ENCODE measurements at regions not wholly inside any gene's neighbourhood (a gene's known extent, or its start where the extent isn't known, plus 50 kb on each side); places are given as distances from the start of the nearest gene placed in this dataset.
"Not testable (repeated sequence)": the region's sequence is repeated elsewhere in the genome, so short reads cannot be mapped to it uniquely, and the experiment has no call there.

DNA sequence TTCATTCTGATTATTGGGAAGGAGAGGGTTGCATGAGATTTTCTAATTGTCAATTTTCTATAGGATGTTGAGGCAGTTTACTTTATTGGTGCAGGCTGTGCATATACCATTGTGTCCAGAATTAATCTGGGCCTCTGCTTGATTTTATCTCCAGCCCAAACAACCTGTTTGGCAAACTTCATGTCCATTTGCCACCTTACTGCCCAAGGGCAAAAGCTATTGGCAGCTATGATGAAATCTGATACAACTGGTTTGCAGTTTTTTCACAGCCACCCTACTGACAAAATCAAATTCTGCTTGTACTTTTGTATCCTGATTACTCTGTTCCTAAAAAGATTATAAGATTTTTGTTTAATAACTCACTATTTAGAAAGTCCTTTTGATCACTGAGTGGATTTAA is 789.2 kb upstream of the FBXO33 start:
- Histone ChIP-seq H3K4me3 (no peak overlapping the region), H3K9me3 (no peaks in the 10 kb centered on the region), H3K27ac (no peak overlapping the region), H3K27me3 (no peaks in the 10 kb centered on the region), H3K36me3 (no peaks in the 10 kb centered on the region), H3K4me1 (no peaks in the 10 kb centered on the region)
- intact Hi-C loops (cut with DNase I): no loop called here
- FAIRE-seq (no peak), ATAC-seq (no peak), DNase-seq (no peak)
- TF ChIP-seq, protein P1, sequence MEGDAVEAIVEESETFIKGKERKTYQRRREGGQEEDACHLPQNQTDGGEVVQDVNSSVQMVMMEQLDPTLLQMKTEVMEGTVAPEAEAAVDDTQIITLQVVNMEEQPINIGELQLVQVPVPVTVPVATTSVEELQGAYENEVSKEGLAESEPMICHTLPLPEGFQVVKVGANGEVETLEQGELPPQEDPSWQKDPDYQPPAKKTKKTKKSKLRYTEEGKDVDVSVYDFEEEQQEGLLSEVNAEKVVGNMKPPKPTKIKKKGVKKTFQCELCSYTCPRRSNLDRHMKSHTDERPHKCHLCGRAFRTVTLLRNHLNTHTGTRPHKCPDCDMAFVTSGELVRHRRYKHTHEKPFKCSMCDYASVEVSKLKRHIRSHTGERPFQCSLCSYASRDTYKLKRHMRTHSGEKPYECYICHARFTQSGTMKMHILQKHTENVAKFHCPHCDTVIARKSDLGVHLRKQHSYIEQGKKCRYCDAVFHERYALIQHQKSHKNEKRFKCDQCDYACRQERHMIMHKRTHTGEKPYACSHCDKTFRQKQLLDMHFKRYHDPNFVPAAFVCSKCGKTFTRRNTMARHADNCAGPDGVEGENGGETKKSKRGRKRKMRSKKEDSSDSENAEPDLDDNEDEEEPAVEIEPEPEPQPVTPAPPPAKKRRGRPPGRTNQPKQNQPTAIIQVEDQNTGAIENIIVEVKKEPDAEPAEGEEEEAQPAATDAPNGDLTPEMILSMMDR (IDR thresholded peaks at IDR 0.05): no peak

- Histone ChIP-seq H3K27me3 (no peaks in the 10 kb centered on the region), H3K27ac (no peak overlapping the region), H3K9me3 (no peaks in the 10 kb centered on the region), H3K36me3 (no peaks in the 10 kb centered on the region), H3K4me3 (no peak overlapping the region), H3K4me1 (no peaks in the 10 kb centered on the region)
- intact Hi-C loops (cut with DNase I): no loop called here
- no peak for FAIRE-seq
- TF ChIP-seq, protein P1 (IDR thresholded peaks at IDR 0.05): no peak
- 48 to 57% methylated on average over 3 of the region's 3 CpGs for WGBS, 2 donors
- DNase-seq: no peak
- ATAC-seq: no peak
Observed at GRCh38 chr14:40219032-40219431, 786.8 kb upstream of the FBXO33 start.

GRCh38 chr14:40218282-40218941 is 786.2 kb upstream of the FBXO33 start:
- no peak overlapping the region for H3K4me3 ChIP-seq
- H3K27me3 ChIP-seq: no peaks in the 10 kb centered on the region
- no peaks in the 10 kb centered on the region for H3K36me3 ChIP-seq
- TF ChIP-seq, protein P1 (IDR thresholded peaks at IDR 0.05): no peak
- DNase-seq (no peak), FAIRE-seq (no peak), ATAC-seq (no peak)
- no peaks in the 10 kb centered on the region for H3K9me3 ChIP-seq
- no peak overlapping the region for H3K27ac ChIP-seq
- 67 to 78% methylated on average over 6 of the region's 6 CpGs for WGBS, 2 donors
- H3K4me1 ChIP-seq: no peaks in the 10 kb centered on the region
- intact Hi-C loops (cut with DNase I): no loop called here

DNA sequence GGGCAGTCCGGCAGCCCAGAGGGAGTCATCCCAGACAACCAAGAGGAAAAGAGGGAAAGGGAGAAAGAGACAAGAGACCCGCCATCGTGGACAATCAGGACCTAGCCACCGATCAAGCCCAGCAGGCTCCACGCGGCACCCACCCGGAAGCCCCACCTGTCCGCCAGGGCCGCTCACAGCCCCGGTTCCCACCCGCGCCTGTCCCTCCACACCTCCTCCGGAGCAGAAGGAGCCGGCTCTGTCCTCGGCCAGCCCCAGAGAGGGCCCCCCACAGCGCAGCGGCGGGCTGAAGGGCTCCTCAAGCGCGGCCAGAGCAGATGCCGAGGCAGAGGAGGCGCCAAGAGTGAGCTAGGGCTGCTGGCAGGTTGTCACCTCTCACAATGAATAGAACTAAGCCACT is 784.7 kb upstream of the FBXO33 start:
- TF ChIP-seq, protein P1 (IDR thresholded peaks at IDR 0.05): no peak
- Histone ChIP-seq H3K27me3 (no peaks in the 10 kb centered on the region), H3K27ac (no peak overlapping the region), H3K4me1 (no peaks in the 10 kb centered on the region), H3K9me3 (no peaks in the 10 kb centered on the region), H3K4me3 (no peak overlapping the region), H3K36me3 (no peaks in the 10 kb centered on the region)
- FAIRE-seq (no peak), DNase-seq (peak in 1 of 6 donors; percentile 64), ATAC-seq (no peak)
- WGBS, 2 donors: 91 to 97% methylated on average over 22 of the region's 22 CpGs
- intact Hi-C loops (cut with DNase I): no loop called here

- H3K4me3 ChIP-seq; H3K9me3 ChIP-seq; H3K27ac ChIP-seq; H3K4me1 ChIP-seq; H3K36me3 ChIP-seq; intact Hi-C loops (cut with DNase I); DNase-seq; ATAC-seq; FAIRE-seq; H3K27me3 ChIP-seq: not testable (repeated sequence)
- WGBS, 2 donors: 85 to 89% methylated on average over 18 of the region's 18 CpGs
Observed at GRCh38 chr14:40216408-40216807, 784.2 kb upstream of the FBXO33 start.

Measured in pancreas (tissue), 10 donors.